DMS79 treated with DMSO at 0.1 percent for 48 hours (cell line): ENCODE measurements at regions not wholly inside any gene's neighbourhood (a gene's known extent, or its start where the extent isn't known, plus 50 kb on each side); places are given as distances from the start of the nearest gene placed in this dataset.
A peak's percentile ranks its signal among the peaks of the same experiment; 100 is the strongest.

Experiments
- DNase-seq: peaks from one replicate; lab custom pipeline; 2025; lab: John Stamatoyannopoulos, UW

- no peak for DNase-seq
Measured at GRCh38 chr17:63132459-63132911, 166.4 kb downstream of the TANC2 start.

- DNase-seq = no peak
Measured at GRCh38 chr17:63133491-63133890, 167.5 kb downstream of the TANC2 start.

GRCh38 chr17:63134867-63135266 lies 168.8 kb downstream of the TANC2 start:
- DNase-seq = no peak

- DNase-seq = no peak
Measured at GRCh38 chr17:63136369-63137012, 170.5 kb downstream of the TANC2 start.

GRCh38 chr17:63137163-63137562 lies 171.1 kb downstream of the TANC2 start:
- no peak for DNase-seq

GRCh38 chr17:63138713-63139112 lies 172.7 kb downstream of the TANC2 start:
- DNase-seq = no peak

GRCh38 chr17:63139356-63139755 lies 173.3 kb downstream of the TANC2 start:
- no peak for DNase-seq

- no peak for DNase-seq
Measured at GRCh38 chr17:63140255-63140654, 174.2 kb downstream of the TANC2 start.

- DNase-seq = no peak
Measured at GRCh38 chr17:63142836-63143235, 176.8 kb downstream of the TANC2 start.

- no peak for DNase-seq
Measured at GRCh38 chr17:63150490-63150889, 184.5 kb downstream of the TANC2 start.

- no peak for DNase-seq
Measured at GRCh38 chr17:63150994-63151464, 185.0 kb downstream of the TANC2 start.

GRCh38 chr17:63151941-63152523 lies 186.0 kb downstream of the TANC2 start:
- no peak for DNase-seq

GRCh38 chr17:63153488-63153887 lies 187.5 kb downstream of the TANC2 start:
- DNase-seq = no peak

- no peak for DNase-seq
Measured at GRCh38 chr17:63154586-63155244, 188.7 kb downstream of the TANC2 start.

- DNase-seq = no peak
Measured at GRCh38 chr17:63156986-63157385, 191.0 kb downstream of the TANC2 start.

- no peak for DNase-seq
Measured at GRCh38 chr17:63162406-63163157, 196.5 kb downstream of the TANC2 start.

- DNase-seq = no peak
Measured at GRCh38 chr17:63163158-63163520, 197.1 kb downstream of the TANC2 start.

- DNase-seq = no peak
Measured at GRCh38 chr17:63165400-63165799, 199.4 kb downstream of the TANC2 start.

GRCh38 chr17:63170795-63171194 lies 204.8 kb downstream of the TANC2 start:
- no peak for DNase-seq

GRCh38 chr17:63171428-63172393 lies 205.7 kb downstream of the TANC2 start:
- DNase-seq = no peak

- DNase-seq = peak; percentile 22
Measured at GRCh38 chr17:63173450-63173849, 207.4 kb downstream of the TANC2 start.
